GM18511 (cell line): ENCODE measurements at regions not wholly inside any gene's neighbourhood (a gene's known extent, or its start where the extent isn't known, plus 50 kb on each side); places are given as distances from the start of the nearest gene placed in this dataset.
A peak's percentile ranks its signal among the peaks of the same experiment; 100 is the strongest.

Source experiments
- ATAC-seq: cut with Tn5 transposase; IDR thresholded peaks from one replicate; pipeline ENCODE4 v1.9.1; 2021; ENCODE audit warnings: mild to moderate bottlenecking, moderate library complexity; ENCODE audit not compliant: unreplicated experiment

GRCh38 chr6:11633741-11634509, 96.4 kb downstream of the TMEM170B start:
- ATAC-seq, result no peak

- ATAC-seq, result no peak
Measured at GRCh38 chr6:11634948-11635347, 97.4 kb downstream of the TMEM170B start.

- no peak for ATAC-seq
Measured at GRCh38 chr6:11636121-11636520, 98.6 kb downstream of the TMEM170B start.

- no peak for ATAC-seq
Measured at GRCh38 chr6:11637266-11637665, 99.7 kb downstream of the TMEM170B start.

- ATAC-seq, result no peak
Measured at GRCh38 chr6:11639376-11640235, 102.1 kb downstream of the TMEM170B start.

- no peak for ATAC-seq
Measured at GRCh38 chr6:11640486-11640885, 102.9 kb downstream of the TMEM170B start.

GRCh38 chr6:11644071-11644470, 106.5 kb downstream of the TMEM170B start:
- no peak for ATAC-seq

GRCh38 chr6:11644601-11645000, 107.1 kb downstream of the TMEM170B start:
- ATAC-seq, result no peak

GRCh38 chr6:11645016-11645415, 107.5 kb downstream of the TMEM170B start:
- no peak for ATAC-seq

GRCh38 chr6:11648436-11648775, 110.9 kb downstream of the TMEM170B start:
- ATAC-seq, result no peak

GRCh38 chr6:11648889-11649288, 111.3 kb downstream of the TMEM170B start:
- no peak for ATAC-seq

GRCh38 chr6:11650025-11650696, 112.6 kb downstream of the TMEM170B start:
- no peak for ATAC-seq

- no peak for ATAC-seq
Measured at GRCh38 chr6:11650711-11651110, 113.2 kb downstream of the TMEM170B start.

- ATAC-seq, result peak; percentile 72
Measured at GRCh38 chr6:11653028-11653583, 115.6 kb downstream of the TMEM170B start.

- no peak for ATAC-seq
Measured at GRCh38 chr6:11654876-11655275, 117.3 kb downstream of the TMEM170B start.

GRCh38 chr6:11656491-11656890, 118.9 kb downstream of the TMEM170B start:
- no peak for ATAC-seq

- no peak for ATAC-seq
Measured at GRCh38 chr6:11659757-11660156, 118.8 kb downstream of the ADTRP start.

GRCh38 chr6:11662323-11662722, 116.3 kb downstream of the ADTRP start:
- no peak for ATAC-seq

- no peak for ATAC-seq
Measured at GRCh38 chr6:11663519-11663918, 115.1 kb downstream of the ADTRP start.
